AG04449 (cell line): ENCODE measurements at regions not wholly inside any gene's neighbourhood (a gene's known extent, or its start where the extent isn't known, plus 50 kb on each side); places are given as distances from the start of the nearest gene placed in this dataset.

Source experiments
- CTCF ChIA-PET: fragments of 350-600 bp; formaldehyde crosslinking; extraction: SDS; loops from one replicate; lab custom pipeline; 2021; ENCODE audit warnings: antibody characterized with exemption; lab: Yijun Ruan, JAX
- POLR2A ChIA-PET: fragments of 400-600, 350-600 bp; formaldehyde crosslinking; extraction: SDS; loops from one replicate; lab custom pipeline; 2020; ENCODE audit warnings: antibody characterized with exemption, inconsistent platforms; lab: Yijun Ruan, JAX
- DNase-seq: peaks from one replicate; pipeline ENCODE4 v3.0.0-alpha.2; 2010; ENCODE audit warnings: low read depth, low spot score
- H3K4me3 ChIP-seq: 2 replicates; pipeline ENCODE4 v1.5.1; 2011; ENCODE audit warnings: low read depth, mild to moderate bottlenecking, control low read depth, low read length
- TF ChIP-seq, protein P1 (sequence below): IDR thresholded peaks from one replicate; pipeline ENCODE4 v1.5.1; 2011; ENCODE audit warnings: mild to moderate bottlenecking, moderate library complexity, low read length, control low read depth, inconsistent platforms; ENCODE audit not compliant: insufficient read depth; ENCODE audit errors: missing control alignments

DNA sequence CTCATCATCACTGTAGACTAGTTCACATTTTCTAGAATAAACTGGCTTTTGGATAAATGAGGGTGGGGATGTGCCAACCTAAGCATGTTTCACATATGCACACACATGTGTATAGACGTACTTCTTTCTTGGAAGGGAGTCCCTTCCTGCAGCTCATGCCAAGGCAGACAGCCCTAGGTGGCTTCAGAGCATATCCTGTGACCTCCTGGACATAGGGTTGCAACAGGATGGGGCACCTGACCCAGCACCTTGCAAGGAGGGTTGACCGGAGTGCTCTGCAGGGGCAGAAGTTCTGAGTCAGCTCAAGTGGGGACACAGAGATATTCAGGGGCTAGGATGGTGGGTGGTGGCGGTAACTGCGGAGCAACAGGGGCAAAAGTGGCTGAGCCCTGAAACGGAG is 68.6 kb upstream of the RALGAPA2 start:
- DNase-seq, result no peak
- TF ChIP-seq, protein P1, sequence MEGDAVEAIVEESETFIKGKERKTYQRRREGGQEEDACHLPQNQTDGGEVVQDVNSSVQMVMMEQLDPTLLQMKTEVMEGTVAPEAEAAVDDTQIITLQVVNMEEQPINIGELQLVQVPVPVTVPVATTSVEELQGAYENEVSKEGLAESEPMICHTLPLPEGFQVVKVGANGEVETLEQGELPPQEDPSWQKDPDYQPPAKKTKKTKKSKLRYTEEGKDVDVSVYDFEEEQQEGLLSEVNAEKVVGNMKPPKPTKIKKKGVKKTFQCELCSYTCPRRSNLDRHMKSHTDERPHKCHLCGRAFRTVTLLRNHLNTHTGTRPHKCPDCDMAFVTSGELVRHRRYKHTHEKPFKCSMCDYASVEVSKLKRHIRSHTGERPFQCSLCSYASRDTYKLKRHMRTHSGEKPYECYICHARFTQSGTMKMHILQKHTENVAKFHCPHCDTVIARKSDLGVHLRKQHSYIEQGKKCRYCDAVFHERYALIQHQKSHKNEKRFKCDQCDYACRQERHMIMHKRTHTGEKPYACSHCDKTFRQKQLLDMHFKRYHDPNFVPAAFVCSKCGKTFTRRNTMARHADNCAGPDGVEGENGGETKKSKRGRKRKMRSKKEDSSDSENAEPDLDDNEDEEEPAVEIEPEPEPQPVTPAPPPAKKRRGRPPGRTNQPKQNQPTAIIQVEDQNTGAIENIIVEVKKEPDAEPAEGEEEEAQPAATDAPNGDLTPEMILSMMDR, result no peak
- H3K4me3 ChIP-seq, result no peak overlapping the region
- ChIA-PET POLR2A (no interaction called here), CTCF (no interaction called here)

DNA sequence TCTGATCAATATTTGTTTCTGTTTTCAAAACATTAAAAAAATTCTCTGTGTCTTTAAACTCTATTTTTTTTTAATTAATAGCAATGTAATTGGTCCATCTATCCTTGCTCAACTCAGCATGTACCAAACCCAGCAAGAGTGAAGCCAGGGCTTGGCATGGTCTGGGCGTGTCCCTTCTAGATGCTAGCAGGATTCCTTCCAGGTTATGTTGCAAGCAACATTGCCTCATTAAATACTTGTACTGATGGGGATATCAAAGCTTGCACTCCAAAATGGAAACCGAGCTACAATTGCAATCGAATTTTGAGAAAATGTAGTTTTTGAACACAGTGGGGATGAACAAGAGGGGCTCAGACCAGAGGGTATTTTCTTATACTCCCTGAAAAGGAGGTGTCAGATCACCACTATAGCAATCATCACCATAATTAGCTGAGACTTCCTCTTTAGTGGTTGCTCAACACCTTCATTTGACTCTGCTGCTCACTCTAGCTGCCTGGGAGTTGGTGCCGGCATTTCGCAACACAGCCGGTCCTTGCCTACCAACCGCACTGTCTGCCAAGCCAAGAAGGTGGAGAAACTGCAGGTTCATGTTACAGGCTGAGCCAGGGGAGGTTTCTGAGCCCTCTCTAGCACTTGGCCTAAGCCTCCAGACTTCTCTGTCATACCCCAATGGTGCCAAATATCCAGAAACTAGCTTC is 67.8 kb upstream of the RALGAPA2 start:
- no peak overlapping the region for H3K4me3 ChIP-seq
- no peak for DNase-seq
- ChIA-PET CTCF (no interaction called here), POLR2A (no interaction called here)
- TF ChIP-seq, protein P1, result no peak

GRCh38 chr20:20778676-20779075 is 66.2 kb upstream of the RALGAPA2 start:
- TF ChIP-seq, protein P1, result no peak
- POLR2A ChIA-PET, result no interaction called here
- CTCF ChIA-PET, result no interaction called here
- H3K4me3 ChIP-seq, result no peak overlapping the region
- DNase-seq, result no peak

DNA sequence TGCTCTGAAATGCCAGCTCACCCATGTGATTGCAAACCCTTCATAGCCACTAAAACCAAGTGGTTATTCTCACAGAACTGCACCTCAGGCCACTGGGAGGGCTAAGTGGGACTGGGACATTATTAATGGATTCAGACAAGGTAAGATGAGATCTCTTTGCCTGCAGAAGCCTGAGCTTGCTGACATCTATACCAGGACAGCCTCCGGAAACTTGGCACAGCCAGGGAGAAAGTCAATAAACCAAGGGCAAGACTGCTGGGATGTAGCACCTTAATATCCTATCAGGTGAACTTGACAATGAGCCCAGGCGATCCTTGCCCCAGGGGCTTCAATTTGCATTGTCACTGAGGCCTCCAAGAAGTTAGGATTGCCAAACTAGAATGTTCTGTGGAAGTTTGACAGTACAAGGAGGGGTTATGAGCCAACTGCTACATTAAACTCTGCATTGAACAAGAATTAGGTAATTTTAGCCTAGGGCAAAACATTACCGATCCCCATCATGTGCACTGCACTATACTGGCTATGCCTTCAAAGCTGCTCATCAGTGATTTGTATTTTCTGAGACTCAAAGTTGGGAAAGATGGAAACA is 60.1 kb upstream of the RALGAPA2 start:
- TF ChIP-seq, protein P1, result no peak
- CTCF ChIA-PET, result no interaction called here
- no peak for DNase-seq

DNA sequence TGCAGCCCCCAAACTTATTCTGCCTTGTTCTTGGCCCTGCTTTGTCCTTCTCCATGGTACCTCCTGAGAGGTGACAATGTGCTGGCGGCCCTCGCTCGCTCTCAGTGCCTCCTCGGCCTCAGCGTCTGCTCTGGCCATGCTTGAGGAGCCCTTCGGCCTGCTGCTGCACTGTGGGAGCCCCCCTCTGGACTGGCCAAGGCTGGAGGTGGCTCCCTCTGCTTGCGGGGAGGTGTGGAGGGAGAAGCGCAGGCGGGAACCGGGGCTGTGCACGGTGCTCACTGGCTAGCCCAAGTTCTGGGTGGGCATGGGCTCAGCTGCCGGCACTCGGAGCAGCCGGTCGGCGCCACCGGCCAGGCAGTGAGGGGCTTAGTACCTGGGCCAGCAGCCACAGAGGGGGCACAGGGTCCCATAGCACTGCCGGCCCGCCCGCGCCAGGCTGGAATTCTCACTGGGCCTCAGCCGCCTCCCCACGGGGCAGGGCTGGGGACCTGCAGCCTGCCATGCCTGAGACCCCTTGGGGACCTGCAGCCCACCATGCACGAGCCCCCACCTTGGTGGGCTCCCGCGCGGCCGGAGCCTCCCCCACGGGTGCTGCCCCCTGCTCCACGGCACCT is 55.9 kb upstream of the RALGAPA2 start:
- DNase-seq, result no peak
- ChIA-PET CTCF (no interaction called here), POLR2A (no interaction called here)
- TF ChIP-seq, protein P1, result no peak
- H3K4me3 ChIP-seq, result no peak overlapping the region

More for the DNA sequence above, 60.1 kb upstream of the RALGAPA2 start:
- POLR2A ChIA-PET, result no interaction called here
- no peak overlapping the region for H3K4me3 ChIP-seq

- ChIA-PET CTCF (no interaction called here), POLR2A (no interaction called here)
- no peak for DNase-seq
- no peak overlapping the region for H3K4me3 ChIP-seq
- TF ChIP-seq, protein P1, result no peak
Measured at GRCh38 chr20:20765696-20766365, 53.4 kb upstream of the RALGAPA2 start.
